GM13977 (cell line): ENCODE measurements at regions not wholly inside any gene's neighbourhood (a gene's known extent, or its start where the extent isn't known, plus 50 kb on each side); places are given as distances from the start of the nearest gene placed in this dataset.

Source experiments
- DNase-seq: peaks from one replicate; pipeline ENCODE4 v3.0.0; 2012; ENCODE audit warnings: low spot score
- in situ Hi-C: fragments of 300-500 bp; cut with MboI; formaldehyde crosslinking; loops from one replicate; pipeline ENCODE4 v1.12.0; 2022; ENCODE audit warnings: low sequenced_read_pairs, low pct_unique_long_range_greater_than_20kb, mixed read lengths, inconsistent platforms; ENCODE audit not compliant: unreplicated experiment
- TF ChIP-seq, protein P1 (sequence below): IDR thresholded peaks from 2 replicates; pipeline ENCODE4 v1.5.1; 2012; ENCODE audit warnings: mild to moderate bottlenecking, control low read depth; ENCODE audit not compliant: insufficient read depth; ENCODE audit errors: extremely low read depth, missing control alignments

DNA sequence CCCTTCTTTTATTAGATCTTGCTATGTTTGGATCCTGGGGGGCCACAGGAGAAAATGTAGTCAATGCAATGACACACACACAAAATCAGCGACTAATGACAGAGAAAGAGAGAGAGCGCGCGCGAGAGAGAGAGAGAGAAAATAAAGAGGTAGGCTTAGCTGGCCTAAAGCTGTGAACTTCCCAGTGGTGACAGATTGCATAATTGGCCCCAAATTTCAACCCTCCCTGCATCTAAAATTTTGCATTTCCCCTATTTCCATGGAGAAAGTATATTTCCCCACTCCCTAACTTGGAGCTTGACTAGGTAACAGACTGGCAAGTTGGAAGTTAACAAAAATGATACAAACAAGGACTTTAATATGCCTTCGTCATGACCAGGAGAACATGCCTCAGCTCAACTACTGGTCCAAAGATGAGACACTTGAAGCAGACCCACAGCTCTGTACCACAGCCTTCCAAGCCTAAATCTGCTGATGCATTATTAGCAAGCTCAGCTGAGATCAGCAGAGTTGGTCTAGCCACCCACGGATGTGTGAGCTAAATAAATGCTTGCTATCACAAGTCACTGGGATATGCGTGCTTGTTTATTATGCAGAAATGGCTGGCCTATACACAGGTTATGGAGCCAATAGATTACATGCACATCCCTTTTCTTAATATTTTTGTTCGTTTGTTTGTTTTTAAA, 118.1 kb upstream of the PRDM1 start:
- DNase-seq, result no peak
- in situ Hi-C loops, result no loop called here
- TF ChIP-seq, protein P1, sequence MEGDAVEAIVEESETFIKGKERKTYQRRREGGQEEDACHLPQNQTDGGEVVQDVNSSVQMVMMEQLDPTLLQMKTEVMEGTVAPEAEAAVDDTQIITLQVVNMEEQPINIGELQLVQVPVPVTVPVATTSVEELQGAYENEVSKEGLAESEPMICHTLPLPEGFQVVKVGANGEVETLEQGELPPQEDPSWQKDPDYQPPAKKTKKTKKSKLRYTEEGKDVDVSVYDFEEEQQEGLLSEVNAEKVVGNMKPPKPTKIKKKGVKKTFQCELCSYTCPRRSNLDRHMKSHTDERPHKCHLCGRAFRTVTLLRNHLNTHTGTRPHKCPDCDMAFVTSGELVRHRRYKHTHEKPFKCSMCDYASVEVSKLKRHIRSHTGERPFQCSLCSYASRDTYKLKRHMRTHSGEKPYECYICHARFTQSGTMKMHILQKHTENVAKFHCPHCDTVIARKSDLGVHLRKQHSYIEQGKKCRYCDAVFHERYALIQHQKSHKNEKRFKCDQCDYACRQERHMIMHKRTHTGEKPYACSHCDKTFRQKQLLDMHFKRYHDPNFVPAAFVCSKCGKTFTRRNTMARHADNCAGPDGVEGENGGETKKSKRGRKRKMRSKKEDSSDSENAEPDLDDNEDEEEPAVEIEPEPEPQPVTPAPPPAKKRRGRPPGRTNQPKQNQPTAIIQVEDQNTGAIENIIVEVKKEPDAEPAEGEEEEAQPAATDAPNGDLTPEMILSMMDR, result no peak

DNA sequence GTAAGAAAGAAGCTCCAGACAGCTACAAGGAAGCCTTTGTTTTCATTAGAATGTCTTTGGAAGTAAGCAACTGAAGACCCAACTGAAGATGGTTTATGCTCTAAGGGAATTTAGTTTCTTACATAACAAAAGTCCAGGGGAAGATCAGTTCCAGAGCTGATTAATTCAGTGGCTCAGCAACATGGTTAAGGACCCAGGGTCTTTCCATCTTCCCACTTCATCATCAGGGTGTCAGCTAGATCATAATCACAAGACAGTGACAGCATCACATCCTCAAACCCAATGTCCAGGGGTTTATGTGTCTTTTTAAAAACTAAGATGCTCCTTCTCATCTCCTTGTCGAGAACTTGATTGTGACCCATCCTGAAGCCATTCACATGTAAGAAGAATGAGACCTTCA, 119.7 kb upstream of the PRDM1 start:
- no peak for DNase-seq
- TF ChIP-seq, protein P1, result no peak
- in situ Hi-C loops, result no loop called here

DNA sequence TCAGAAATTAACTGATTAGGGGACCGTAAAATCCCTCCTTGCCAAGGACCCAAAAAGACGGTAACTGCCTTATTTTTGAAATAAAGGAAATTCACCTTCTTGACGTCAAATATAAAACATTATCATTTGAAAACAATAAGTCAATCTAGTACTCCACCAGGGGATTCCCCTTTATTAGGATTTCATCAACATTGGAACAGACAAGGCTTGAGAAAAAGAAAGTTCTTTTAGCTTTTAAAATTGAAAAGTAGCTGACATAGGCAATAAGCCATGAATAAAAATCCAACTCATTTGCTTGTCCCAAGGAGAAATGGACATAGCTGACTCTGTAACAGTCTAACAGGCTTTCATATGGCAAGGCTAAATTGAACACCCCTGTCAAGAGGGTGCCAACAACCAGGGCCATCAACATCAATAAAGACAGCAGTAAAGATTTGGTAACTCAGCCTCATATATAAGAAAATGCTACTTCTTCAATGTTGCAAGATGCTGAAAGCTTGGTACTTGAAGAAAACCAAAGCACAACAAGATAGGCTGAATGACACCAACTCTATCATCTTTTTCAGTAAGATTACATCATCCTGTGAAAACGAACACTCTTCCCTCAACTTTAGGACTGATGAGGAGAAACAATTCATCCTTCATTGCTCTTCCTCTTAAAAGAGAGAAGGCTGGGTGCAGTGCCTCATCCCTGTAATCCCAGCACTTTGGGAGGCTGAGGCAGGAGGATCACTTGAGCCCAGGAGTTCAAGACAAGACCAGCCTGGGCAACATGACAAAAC, 121.0 kb upstream of the PRDM1 start:
- in situ Hi-C loops, result no loop called here
- TF ChIP-seq, protein P1, result no peak
- DNase-seq, result no peak

DNA sequence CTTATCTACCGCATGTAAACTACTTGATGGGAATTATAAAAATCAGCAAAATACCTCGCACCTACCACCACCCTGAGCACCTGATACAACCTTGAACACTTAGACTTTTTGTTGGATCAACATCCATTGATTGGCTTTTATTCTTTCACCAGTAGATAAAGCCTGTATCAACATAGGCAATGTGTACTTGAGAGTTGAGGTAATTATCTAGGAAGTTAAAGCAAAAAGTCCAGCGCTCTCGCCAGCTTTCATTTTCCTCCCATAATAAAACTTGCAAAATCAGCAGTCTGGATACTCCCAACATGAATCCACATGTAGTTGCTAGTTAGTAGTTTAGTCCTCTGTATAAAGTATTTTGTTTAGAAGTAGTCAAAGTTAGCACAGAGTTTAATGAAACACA, 132.0 kb upstream of the PRDM1 start:
- in situ Hi-C loops, result no loop called here
- no peak for DNase-seq

DNA sequence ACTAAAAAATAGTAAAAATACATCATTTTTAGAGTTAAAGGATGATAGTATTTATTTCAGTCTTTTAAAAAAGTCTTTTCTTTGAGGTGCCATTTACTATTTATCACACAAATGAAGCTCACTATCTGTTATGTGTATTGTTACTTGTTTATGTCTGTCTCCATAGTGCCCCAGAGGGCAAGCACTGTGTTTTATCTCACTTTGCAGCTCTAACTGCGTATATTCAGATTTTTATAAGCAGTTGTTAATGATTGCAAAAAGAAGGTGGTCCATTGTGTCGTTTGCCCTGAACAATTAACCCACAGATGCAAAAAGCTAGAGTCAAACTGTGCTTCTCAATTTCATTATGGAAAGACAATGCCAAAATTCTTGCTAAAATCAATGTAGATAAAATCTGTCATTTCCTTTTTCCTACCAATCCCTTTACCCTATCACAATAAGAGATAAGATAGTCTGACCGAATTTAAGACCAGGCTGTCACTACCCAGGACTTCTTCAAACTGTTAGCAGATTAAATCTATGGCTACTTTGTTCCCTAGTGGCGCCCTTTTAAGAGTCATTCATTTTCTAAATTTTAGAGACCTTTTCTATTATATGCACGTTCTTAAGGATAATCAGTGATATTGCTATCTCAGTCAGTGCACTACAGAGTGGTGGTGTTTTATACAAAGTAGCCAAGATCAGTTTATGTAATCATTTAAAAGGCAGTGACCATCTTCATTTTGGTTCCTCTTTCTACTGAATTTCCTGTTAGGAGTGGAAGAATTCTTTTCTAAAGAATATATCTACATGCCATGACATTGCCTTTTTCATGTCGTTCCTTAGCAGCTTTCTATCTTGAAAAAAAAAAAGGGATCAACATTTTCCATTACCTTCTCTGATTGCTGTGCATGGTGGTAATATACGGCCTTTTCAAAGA, 133.1 kb upstream of the PRDM1 start:
- in situ Hi-C loops, result no loop called here
- TF ChIP-seq, protein P1, result no peak
- DNase-seq, result no peak

More for the DNA sequence above, 132.0 kb upstream of the PRDM1 start:
- TF ChIP-seq, protein P1, result no peak

DNA sequence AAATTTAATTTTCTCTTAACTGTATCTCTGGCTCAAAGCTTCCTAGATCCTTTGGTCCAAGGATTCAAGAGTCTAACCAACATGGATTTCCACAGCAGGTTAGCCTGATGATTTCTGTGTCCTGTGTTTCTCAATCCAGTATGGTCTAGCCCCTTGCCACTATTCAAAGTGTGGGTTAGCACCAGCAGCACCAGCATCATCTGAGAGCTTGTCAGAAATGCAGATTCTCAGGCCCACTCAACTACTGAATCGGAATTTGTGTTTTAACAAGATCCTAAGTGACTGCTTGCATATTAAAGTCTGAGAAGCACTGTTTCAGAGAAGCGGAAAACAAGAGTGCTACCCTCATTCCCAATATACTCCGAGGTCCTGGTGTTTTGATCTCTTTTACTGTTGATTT, 133.8 kb upstream of the PRDM1 start:
- in situ Hi-C loops, result no loop called here
- TF ChIP-seq, protein P1, result no peak
- DNase-seq, result no peak
